GM18505 (cell line): ENCODE measurements at regions not wholly inside any gene's neighbourhood (a gene's known extent, or its start where the extent isn't known, plus 50 kb on each side); places are given as distances from the start of the nearest gene placed in this dataset.

Experiments used
- ATAC-seq: cut with Tn5 transposase; IDR thresholded peaks from one replicate; pipeline ENCODE4 v1.9.1; 2021; ENCODE audit not compliant: unreplicated experiment
- POLR2A ChIP-seq: IDR thresholded peaks from 4 replicates; pipeline ENCODE4 v1.6.1; 2011; ENCODE audit warnings: borderline replicate concordance; ENCODE audit not compliant: insufficient read depth, insufficient read length; ENCODE audit errors: extremely low read depth

GRCh38 chr5:124439609-124440008 lies 306.8 kb downstream of the ZNF608 start:
- no peak for TF ChIP-seq POLR2A
- ATAC-seq = no peak

- no peak for ATAC-seq
- TF ChIP-seq POLR2A = no peak
These were observed 307.5 kb downstream of the ZNF608 start for GRCh38 chr5:124438903-124439281.

- TF ChIP-seq POLR2A = no peak
- ATAC-seq = no peak
These were observed 308.2 kb downstream of the ZNF608 start for GRCh38 chr5:124438026-124438902.

- no peak for ATAC-seq
- no peak for TF ChIP-seq POLR2A
These were observed 310.1 kb downstream of the ZNF608 start for GRCh38 chr5:124436294-124436693.

GRCh38 chr5:124433170-124433569 lies 313.3 kb downstream of the ZNF608 start:
- ATAC-seq = no peak
- no peak for TF ChIP-seq POLR2A

GRCh38 chr5:124421584-124421983 lies 324.9 kb downstream of the ZNF608 start:
- ATAC-seq = no peak
- TF ChIP-seq POLR2A = no peak

GRCh38 chr5:124420952-124421351 lies 325.5 kb downstream of the ZNF608 start:
- TF ChIP-seq POLR2A = no peak
- no peak for ATAC-seq

- TF ChIP-seq POLR2A = no peak
- ATAC-seq = no peak
These were observed 326.9 kb downstream of the ZNF608 start for GRCh38 chr5:124419531-124419930.

- no peak for TF ChIP-seq POLR2A
- no peak for ATAC-seq
These were observed 328.0 kb downstream of the ZNF608 start for GRCh38 chr5:124418390-124418789.

GRCh38 chr5:124417196-124417595 lies 329.2 kb downstream of the ZNF608 start:
- TF ChIP-seq POLR2A = no peak
- no peak for ATAC-seq

GRCh38 chr5:124416627-124417026 lies 329.8 kb downstream of the ZNF608 start:
- ATAC-seq = no peak
- no peak for TF ChIP-seq POLR2A

GRCh38 chr5:124414973-124415372 lies 331.5 kb downstream of the ZNF608 start:
- no peak for ATAC-seq
- no peak for TF ChIP-seq POLR2A

GRCh38 chr5:124410539-124411488 lies 335.6 kb downstream of the ZNF608 start:
- no peak for TF ChIP-seq POLR2A
- ATAC-seq = peak; percentile 99
